ENCODE measurements at regions not wholly inside any gene's neighbourhood (a gene's known extent, or its start where the extent isn't known, plus 50 kb on each side); places are given as distances from the start of the nearest gene placed in this dataset.

GRCh38 chr2:49465157-49465831 is 311.0 kb upstream of the FSHR start:
- TF ChIP-seq POLR2A (IDR thresholded peaks at IDR 0.05) = no peak
- no peak for TF ChIP-seq CTCF (IDR thresholded peaks at IDR 0.05)
